NCI-H187 (cell line): ENCODE measurements at regions not wholly inside any gene's neighbourhood (a gene's known extent, or its start where the extent isn't known, plus 50 kb on each side); places are given as distances from the start of the nearest gene placed in this dataset.
A peak's percentile ranks its signal among the peaks of the same experiment; 100 is the strongest.

Source experiments
- DNase-seq, 2 experiments: peaks; one replicate each; lab custom pipeline; 2025; lab: John Stamatoyannopoulos, UW

DNA sequence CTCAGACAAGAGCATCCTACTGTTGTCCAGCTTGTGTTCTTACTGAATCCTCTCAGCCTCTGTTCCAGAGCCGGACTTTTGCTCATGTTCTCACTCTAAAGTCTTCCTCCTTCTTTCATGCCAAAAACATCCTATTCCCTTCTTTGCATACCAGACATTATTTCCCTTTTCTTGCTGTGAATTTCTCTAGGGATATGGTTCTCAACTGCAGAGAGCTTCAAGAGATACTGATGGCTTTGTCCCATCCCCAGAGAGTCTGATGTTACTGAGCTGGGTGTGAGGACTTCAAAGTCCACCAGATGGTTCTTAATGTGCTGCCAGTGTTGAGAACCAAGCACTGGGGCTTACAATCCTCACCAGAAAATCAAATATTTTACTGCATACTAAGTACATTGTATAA lies 98.6 kb upstream of the FER start:
- no peak for DNase-seq

DNA sequence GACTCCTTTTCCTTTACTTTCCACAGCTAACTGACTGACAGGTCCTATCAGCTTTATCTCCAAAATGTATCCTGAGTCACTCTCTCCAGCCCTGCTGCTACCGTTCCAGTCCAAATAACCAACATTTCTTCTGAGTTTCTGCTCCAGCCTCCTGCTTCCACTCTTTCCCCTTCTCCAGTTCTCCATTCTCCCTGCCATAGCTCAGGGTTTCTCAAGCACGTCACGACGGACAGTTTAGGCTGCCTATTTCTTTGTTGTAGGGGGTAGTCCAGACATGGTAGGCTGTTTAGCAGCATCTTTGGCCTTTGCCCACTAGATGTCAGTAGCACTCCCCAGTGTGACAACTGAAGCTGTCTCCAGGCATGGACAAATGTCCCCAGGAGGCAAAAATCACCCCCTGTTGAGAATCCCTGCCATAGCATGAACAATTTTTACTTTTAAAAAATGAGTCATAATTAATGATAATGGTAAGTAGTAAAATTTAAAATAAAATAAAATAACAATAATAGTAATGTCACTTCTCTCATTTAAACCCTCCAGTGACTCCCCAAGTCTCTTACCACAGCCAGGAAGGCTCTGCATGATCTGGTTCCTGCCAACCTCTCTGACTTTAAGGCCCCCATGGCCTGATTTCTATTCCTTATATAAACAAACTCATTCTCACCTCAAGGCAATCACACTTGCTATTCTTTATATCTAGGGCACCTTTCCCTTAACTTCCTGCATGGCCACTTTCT lies 105.4 kb upstream of the FER start:
- peak in 1 of 2 experiments; percentile 11 for DNase-seq

DNA sequence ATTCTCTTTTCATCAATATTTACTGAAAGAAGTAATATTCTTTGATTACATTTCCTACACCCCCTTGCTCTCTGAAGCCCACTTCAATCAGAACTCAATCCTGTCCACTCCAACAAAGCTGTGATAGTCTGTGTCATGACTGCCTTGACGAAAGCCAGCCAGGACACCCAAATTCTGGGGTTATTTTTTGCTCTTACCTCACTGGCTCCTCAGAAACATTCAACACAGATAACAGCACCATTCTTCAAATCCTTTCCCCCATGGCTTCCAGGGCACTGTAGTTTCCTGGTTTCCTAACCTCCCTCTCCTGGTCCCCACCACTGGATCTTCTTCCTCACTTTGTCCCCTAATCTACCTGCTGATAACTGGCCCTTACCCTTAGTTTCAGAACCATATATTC lies 106.1 kb upstream of the FER start:
- DNase-seq, result no peak

DNA sequence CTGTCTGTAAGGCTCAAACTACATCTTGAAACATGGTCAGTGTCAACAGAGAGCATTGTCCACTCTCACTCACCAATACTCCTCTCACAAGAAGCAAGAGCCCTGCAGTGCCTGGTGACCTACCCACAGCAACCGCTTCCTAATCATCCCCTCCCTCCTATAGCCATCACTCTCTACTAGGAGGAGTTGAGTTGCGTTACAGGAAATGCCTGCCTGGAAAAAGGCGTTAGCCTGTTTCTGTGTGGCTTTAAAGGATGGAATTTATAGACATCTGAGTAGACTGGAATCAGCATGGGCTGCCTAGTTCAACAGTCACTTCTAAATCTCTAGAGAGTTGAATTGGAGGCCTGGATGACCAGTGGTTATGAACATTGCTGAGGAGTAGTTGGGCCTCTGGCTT lies 108.3 kb upstream of the FER start:
- DNase-seq, result no peak

DNA sequence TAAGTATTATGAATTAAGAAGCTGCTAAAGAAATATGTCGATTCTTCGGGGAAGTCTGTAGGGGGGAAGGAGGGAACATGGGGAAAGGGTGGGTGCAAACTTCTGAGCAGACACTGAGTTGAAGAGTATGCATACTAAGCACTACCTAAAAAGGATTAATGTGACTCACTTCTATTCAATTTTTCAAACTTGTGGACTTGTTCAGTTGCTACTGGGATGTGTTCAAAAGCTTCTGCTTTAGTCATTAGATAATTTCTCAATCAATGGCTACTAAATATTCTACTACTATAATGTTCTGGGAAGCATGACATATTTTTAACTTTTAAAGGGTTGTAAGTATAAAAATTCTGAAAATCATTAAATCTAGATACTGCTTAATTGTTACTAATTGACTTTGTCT lies 109.7 kb upstream of the FER start:
- DNase-seq, result no peak

DNA sequence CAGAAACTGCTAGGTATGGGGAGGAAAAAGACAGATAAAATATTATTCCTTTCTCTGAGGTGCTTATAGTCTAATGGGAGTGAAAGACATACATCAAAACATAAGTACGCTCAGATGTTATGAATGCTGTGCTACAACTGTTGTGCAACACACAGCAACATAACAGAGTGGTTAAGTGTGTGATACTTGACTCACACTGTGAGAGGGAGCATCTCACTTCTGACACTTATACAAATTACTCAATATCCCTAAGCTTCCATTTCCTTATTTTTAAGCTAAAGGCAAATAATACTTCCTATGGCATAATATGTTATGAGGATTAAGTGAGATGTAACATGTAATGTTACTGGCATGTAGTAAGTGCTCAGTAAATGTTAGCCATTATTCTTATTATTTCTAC lies 110.6 kb upstream of the FER start:
- no peak for DNase-seq

DNA sequence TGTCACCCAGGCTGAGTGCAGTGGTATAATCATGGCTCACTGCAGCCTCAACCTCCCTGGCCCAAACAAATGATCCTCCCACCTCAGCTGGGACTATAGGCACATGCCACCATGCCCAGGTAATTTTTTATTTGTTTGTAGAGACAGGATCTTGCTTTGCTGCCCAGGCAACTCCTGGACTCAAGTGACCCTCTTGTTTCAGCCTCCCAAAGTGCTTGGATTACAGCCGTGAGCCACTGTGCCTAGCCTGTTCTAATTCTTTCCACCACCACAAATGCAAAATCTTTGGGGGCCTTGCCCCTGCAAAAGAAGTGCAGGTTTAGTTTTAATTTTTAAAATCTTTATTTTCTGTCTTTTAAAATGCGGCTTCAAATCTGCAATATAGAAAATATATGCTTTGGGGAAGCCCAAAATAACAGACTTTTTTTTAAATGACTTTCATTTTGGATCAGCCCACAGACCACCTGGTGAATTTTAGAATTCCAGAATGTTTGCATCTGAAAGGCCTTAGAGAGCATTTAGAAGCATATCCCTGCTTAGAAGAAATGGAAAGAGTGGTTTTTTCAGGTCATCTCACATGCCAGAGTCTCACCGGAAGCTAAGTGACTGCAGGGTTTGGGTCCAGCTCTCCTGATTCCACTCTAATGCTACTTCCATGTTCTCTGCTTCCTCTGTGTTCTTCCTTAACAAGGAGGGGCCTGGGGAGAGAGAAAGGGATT lies 111.4 kb upstream of the FER start:
- DNase-seq, result no peak

DNA sequence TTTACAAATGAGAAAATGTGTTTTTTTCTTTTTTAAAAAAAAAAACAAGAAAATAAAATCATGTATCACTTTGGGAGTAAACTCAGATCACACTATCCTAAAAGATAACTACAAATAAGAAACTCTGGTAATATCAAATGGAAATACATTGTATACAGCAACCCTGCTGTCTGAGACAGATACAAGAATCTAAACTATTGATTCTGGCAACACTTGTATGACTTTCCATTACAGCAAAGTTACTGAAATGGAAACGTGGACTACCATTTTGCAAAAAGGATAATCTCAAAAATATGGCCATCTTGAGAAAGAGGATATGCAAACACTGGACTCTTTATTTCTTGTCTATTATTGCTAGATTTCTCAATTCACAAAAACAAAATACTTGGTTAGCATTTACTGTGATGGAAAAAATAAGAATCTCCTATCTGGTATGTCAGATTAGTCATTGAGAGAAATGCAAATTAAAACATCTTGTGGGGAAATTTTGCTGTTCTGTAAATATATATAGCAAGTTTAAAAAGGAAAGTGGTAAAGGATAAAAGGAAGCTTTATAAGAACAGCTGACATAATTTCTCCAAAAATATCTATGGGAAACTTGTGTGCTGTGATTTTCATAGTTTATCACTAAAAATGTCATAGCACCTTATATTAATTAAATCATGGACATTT lies 112.9 kb upstream of the FER start:
- DNase-seq, result no peak

DNA sequence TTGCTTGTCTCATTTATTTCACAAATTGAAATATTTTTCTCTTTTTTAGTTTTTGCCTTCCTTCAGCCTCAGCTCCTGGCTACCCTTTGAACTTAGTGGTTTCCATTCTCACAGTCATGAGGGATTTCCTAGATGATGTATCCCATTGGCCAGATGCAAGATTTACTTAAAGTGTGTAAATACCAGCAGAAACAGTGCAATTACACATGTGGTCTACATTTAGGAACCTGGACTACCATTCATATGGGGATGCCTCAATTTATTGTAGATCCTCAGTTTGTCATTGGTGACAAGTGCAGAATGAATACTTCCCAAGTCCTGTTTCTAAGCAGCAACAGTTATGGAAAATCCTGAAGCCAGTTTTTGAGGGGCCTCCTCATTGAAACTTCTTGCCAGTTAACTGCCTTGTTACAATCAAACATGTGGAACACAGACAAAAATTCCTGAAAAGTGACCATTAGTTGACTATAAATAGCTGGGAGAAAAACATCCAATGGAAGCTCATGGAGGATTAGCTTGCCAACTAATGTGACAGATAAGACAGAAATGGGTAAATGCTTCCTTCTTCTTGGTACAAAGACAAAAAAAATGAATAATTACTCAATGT lies 113.6 kb upstream of the FER start:
- no peak for DNase-seq

DNA sequence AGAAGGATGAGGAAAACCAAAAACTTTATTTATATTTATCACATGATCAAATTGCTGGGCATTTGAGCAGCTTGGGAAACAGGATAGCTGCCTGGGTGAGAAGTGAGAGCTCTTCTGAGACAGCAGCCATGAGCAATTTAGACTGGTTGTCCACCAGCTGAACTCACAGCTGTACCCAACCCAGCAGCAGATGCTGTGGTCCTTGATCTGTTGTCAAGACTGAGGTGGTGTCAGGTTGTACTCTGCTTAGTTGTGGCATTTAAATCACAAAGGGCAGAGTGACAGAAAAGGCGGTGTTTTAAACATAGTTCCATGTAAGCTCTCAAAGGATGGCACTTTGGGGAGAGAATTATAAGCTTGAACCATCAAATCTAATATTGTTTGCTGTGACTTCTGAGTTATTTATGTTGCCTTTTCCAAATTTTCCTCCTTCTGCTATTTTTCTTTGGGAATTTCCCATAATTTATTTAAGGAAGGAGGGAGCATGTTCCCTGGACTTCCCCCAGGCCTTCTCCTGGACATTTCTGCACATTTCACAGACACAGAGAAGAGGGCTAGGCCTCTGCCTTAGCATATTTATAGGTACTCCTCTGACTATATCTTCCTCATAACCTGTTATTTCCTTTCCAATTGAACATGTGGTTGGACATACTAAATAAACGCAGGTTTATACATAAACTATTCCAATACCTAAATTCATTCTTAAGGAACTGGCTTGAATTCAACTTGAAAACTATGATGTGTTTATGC lies 117.7 kb upstream of the FER start:
- DNase-seq, result no peak

DNA sequence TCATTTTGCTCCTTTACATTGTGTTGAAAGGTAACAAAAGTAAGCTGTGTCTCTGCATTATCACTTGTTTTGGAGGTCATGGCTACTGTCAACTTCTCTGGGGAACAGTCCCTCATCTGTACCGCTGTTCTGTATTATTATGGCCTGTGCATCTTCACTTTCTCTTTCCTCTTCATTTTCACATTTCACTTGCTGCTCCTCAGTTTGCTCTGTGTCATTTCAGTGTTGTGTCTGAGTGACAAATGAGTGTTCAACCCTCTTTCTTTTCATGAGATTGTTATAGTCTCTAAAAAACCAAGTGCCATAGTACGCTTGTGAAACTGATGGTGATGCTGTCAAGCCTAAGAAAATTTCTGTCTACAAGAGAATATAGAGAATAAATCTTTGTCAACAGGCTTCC lies 122.0 kb upstream of the FER start:
- DNase-seq, result no peak

DNA sequence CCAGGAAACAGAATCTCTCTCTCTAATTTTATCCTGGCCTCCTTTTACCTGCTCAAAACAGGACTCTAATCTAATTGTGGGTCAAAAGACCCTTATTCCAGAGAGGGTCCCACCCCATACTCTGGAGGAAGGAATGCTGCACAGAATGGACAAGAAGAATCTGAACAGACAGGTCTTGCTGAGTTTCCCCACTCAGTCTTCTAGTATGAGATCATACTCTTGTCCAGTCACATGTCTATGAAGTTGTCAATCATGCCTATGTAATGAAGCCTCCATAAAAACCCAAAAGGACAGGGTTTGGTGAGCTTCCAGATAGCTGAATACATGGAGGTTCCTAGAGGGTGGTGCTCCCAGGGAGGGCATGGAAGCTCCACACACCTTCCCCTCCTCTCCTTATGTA lies 123.9 kb upstream of the FER start:
- DNase-seq, result no peak

DNA sequence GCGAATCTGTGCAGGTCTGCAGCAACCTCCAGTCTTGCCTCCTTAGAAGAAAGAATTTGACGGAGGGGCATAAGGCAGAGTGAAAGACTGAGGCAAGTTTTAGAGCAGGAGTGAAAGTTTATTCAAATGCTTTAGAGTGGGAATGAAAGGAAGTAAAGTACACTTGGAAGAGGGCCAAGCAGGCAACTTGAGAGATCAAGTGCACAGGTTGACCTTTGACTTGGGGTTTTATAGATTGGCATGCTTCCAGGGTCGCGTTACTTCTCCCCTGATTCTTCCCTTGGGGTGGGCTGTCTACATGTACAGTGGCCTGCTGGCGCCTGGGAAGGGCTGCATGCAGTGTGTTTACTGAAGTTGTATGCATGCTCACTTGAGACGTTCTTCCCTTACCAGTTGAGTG lies 127.2 kb upstream of the FER start:
- no peak for DNase-seq

DNA sequence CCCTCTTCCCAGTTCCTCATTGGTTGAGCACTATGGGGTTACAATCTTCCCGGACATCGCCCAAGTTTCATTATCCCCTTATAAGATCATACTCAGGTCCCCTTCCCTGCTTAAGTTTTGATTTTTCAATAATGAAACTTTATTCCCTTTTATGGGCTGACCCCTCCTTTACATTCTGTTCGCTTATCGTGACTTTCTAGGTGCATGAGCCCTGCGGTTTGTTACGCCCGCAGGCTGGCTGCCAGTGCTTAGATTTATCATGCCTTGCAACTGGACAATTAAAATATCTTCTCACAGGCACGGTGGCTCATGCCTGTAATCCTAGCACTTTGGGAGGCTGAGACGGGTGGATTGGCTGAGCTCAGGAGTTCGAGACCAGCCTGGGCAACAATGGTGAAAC lies 127.9 kb upstream of the FER start:
- DNase-seq, result no peak

DNA sequence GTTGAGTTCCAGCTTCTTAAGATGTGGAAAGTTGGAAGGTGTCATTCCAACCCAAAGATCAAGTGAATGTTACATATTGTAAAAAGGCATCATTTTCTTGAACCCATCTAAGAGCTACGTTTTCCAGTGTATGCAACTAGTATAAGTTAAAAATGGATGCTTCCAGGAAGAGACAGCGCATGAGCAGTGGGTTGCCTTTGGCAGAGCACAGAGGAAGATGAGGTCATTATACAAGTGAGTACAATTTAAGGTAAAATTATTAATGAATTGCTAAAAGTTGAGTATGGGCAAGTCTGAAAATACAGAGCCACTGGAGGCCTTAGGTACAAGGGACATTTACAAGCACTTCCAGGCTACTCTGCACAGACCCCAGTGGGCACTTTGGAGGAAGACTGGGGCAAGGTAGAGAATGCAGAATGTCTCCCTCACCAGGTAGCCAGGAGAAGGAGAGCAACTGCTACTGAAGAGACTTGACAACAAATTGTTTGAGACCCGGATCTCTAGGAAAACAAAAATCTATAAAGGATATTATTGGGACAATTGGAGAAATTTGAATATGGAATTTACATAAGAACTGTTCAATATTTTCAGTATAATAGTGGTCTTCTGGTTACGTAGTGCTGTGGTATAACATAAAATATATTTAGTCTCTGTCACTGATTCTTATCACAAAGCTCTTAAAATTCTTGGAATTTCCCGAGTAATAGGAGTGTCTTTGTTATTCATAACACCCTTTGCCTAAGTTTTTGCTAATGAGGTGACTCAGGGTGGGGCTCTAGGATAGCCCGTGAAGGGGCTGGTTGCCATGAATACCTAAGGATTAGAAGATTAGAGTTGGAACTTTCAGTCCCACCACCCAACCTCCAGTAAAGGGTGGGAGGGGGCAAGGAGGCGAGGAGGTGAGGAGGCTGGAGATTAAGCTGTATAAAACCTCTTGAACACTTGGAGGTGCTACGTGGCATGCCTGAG lies 129.9 kb upstream of the FER start:
- DNase-seq, result no peak

DNA sequence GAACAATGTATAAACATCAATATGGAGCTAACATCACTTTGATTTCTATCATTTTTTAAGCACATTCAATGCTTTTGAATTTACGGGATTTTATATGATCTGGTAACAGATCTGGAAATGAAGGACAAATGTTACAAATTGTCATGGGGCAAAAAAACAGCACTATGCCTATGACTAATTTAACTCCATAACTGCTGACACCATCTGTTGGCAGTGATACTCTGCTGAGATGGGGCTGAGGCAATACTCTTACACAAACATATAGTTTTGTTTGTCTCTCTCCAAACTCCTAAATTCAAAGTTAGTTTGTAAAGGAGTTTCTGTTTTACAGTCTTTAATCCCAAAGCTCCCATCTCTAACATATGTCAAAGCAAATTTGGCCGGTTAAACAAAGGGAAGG lies 132.5 kb upstream of the FER start:
- no peak for DNase-seq

DNA sequence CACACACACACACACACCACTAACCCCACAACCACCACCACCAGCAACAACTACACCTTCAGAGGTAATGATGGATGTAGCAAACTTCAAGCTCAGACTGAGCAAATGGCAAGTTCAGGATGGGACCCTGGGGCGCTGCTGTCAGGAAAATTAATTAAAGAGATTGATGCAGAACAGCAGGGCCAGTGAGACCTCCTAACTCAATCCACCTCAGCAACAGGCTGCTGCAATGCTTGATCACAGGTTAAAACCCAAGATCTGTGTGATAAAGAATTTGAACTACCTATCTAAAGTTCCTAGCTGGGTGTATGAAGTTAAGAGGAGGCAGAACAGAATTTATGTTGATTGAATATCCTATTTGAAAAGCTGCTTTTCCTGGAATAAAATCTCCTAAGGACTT lies 140.3 kb upstream of the FER start:
- no peak for DNase-seq

DNA sequence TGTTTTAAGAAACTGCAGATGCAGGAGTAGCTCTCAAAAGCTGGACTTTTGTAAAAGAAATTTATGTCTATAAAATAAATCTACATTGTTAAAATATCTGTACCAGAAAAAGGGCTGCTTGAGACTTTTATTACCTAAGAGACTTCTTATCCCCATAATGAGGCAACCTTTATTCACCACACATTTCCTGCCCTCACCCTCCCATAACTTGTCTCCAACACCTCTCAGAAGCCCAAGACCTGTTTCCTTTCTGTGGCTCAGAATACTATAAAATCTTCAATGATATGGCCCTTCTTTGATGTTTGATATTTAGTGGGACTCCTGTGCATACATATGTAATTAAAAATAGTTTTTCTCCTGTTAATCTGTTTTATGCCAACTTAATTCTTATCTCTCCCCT lies 141.5 kb upstream of the FER start:
- no peak for DNase-seq

DNA sequence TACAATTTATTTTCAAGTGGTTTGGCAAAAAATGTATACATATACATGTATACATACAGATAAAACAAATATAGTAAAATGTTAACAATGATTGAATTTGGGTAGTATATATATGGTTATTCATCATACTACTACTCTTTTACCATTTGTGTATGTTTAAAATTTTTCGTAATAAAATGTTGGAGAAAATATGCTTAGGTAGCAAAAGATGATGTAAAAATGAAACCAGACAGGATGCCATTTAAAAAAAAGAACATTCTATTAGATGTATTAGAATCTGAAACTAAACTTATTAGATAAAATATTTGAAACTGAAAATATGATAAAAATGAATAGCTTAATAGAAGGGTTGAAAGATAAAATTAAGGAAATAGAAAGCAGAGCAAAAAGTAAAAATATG lies 144.9 kb upstream of the FER start:
- DNase-seq, result no peak

DNA sequence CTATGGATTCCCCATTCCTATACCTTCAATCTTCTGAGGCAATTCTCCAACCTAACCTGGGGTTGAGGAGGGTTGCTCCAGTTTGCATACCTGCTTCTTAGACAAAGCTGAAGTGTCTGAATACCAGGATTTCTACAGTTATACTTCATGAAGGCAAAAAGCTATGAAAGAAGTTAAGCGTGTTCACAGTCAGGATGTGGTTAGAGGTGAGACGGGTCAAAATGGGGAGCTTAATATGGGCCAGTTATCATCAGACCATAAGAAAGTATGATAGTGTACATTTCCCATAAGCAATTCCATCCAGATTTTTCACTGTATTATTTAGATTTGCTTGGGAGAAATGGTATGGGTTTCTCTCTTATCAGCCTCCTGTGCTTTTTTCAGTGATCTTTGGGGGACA lies 156.9 kb upstream of the FER start:
- no peak for DNase-seq

DNA sequence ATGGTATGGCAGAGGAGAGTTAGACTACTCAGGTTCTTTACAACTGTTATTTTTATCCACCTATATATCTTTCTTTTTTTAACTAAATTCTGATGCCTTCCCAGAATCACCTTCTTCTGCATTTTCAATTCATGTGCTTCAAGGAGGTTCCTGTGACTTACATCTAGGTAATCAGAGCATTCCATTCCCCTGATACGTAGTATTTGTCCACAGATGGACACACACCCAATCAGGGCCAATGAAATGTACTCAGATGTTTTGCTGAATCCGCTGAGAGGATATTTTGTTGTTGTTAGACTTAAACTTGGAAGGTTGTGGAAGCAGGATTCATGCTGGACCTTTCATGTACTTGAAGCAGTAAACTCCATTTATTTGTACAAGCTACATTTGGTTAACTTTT lies 159.4 kb upstream of the FER start:
- no peak for DNase-seq
